ENCODE measurements at regions not wholly inside any gene's neighbourhood (a gene's known extent, or its start where the extent isn't known, plus 50 kb on each side); places are given as distances from the start of the nearest gene placed in this dataset.

GRCh38 chr16:49956915-49957314, 68.1 kb upstream of the CNEP1R1 start:
- no peak for TF ChIP-seq CTCF (conservative IDR thresholded peaks at IDR 0.05; ENCODE audit: low read depth, low read length)
- TF ChIP-seq EZH2 (IDR thresholded peaks at IDR 0.05; ENCODE audit: borderline replicate concordance, low read depth, low read length, poor library complexity, severe bottlenecking) = no peak
